ENCODE measurements at regions not wholly inside any gene's neighbourhood (a gene's known extent, or its start where the extent isn't known, plus 50 kb on each side); places are given as distances from the start of the nearest gene placed in this dataset.

- TF ChIP-seq TAF1 (IDR thresholded peaks at IDR 0.05; ENCODE audit: low read depth) (no peak), CTCF (IDR thresholded peaks at IDR 0.05; ENCODE audit: poor library complexity, severe bottlenecking) (no peak), RAD21 (conservative IDR thresholded peaks at IDR 0.05) (no peak), POLR2AphosphoS5 (IDR thresholded peaks at IDR 0.05) (no peak)
- TF ChIP-seq, protein P1, sequence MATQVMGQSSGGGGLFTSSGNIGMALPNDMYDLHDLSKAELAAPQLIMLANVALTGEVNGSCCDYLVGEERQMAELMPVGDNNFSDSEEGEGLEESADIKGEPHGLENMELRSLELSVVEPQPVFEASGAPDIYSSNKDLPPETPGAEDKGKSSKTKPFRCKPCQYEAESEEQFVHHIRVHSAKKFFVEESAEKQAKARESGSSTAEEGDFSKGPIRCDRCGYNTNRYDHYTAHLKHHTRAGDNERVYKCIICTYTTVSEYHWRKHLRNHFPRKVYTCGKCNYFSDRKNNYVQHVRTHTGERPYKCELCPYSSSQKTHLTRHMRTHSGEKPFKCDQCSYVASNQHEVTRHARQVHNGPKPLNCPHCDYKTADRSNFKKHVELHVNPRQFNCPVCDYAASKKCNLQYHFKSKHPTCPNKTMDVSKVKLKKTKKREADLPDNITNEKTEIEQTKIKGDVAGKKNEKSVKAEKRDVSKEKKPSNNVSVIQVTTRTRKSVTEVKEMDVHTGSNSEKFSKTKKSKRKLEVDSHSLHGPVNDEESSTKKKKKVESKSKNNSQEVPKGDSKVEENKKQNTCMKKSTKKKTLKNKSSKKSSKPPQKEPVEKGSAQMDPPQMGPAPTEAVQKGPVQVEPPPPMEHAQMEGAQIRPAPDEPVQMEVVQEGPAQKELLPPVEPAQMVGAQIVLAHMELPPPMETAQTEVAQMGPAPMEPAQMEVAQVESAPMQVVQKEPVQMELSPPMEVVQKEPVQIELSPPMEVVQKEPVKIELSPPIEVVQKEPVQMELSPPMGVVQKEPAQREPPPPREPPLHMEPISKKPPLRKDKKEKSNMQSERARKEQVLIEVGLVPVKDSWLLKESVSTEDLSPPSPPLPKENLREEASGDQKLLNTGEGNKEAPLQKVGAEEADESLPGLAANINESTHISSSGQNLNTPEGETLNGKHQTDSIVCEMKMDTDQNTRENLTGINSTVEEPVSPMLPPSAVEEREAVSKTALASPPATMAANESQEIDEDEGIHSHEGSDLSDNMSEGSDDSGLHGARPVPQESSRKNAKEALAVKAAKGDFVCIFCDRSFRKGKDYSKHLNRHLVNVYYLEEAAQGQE (IDR thresholded peaks at IDR 0.05; ENCODE audit: borderline replicate concordance), result no peak
Measured at GRCh38 chr2:34627003-34627402, 1027.9 kb upstream of the FAM98A start.
